H1 (cell line): ENCODE measurements at regions not wholly inside any gene's neighbourhood (a gene's known extent, or its start where the extent isn't known, plus 50 kb on each side); places are given as distances from the start of the nearest gene placed in this dataset.

Source experiments
- CTCF ChIA-PET: fragments of 300-600 bp; sonication (Branson Sonifier 250); formaldehyde crosslinking; loops from one replicate; lab custom pipeline; 2021; ENCODE audit not compliant: partially characterized antibody; lab: Charles Lee
- POLR2A ChIA-PET: fragments of 300-600 bp; sonication (Branson Sonifier 250); formaldehyde crosslinking; loops from one replicate; lab custom pipeline; 2021; ENCODE audit warnings: inconsistent platforms; ENCODE audit not compliant: partially characterized antibody; lab: Charles Lee
- DNase-seq, 2 experiments: peaks; one replicate each; pipeline versions ENCODE4 v3.0.0 to v3.0.0-alpha.2; 2010 to 2022; ENCODE audit warnings: low spot score in 2 of 2, low read depth in 1 of 2, mixed read lengths in 1 of 2
- FAIRE-seq: peaks from 2 replicates; lab custom pipeline; 2011; peaks lifted over from hg19 to GRCh38; lab: Jason Lieb, UNC
- H2AFZ ChIP-seq: 2 replicates; pipeline ENCODE4 v1.8.1; 2012; ENCODE audit warnings: low read length, inconsistent platforms
- H2AK5ac ChIP-seq: 2 replicates; pipeline ENCODE4 v1.6.1; 2013; ENCODE audit warnings: low read depth, low read length
- H2BK120ac ChIP-seq: replicated peaks from 2 replicates; pipeline ENCODE3; 2013; ENCODE audit warnings: low read depth, low read length, inconsistent platforms
- H2BK12ac ChIP-seq: 2 replicates; pipeline ENCODE4 v1.6.1; 2013; ENCODE audit warnings: low read depth, low read length
- H2BK15ac ChIP-seq: 2 replicates; pipeline ENCODE4 v1.6.1; 2013; ENCODE audit warnings: low read length
- H2BK20ac ChIP-seq: 2 replicates; pipeline ENCODE4 v1.6.1; 2013; ENCODE audit warnings: low read length
- H2BK5ac ChIP-seq: 2 replicates; pipeline ENCODE4 v1.6.1; 2013; ENCODE audit warnings: low read depth, low read length
- H3K14ac ChIP-seq: 2 replicates; pipeline ENCODE4 v1.6.1; 2013; ENCODE audit warnings: inconsistent platforms; ENCODE audit not compliant: insufficient read length
- H3K18ac ChIP-seq: 2 replicates; pipeline ENCODE4 v1.6.1; 2013; ENCODE audit warnings: low read length; ENCODE audit errors: extremely low read depth
- H3K23ac ChIP-seq: 2 replicates; pipeline ENCODE4 v1.6.1; 2013; ENCODE audit warnings: inconsistent platforms; ENCODE audit not compliant: insufficient read length
- H3K23me2 ChIP-seq: 2 replicates; pipeline ENCODE4 v1.6.1; 2013; ENCODE audit warnings: low read depth, low read length
- H3K27ac ChIP-seq: 2 replicates; pipeline ENCODE4 v1.6.1; 2011; ENCODE audit warnings: low read depth, low read length, inconsistent platforms
- H3K27me3 ChIP-seq, 4 experiments: replicated peaks in 1 of 4; 1 replicate in 1 of 4; 2 replicates in 3 of 4; pipeline versions ENCODE4 v1.6.1 to v1.8.1; 2011 to 2013; ENCODE audit warnings: low read length in 3 of 4, mild to moderate bottlenecking in 3 of 4, inconsistent platforms in 2 of 4, mixed read lengths in 2 of 4, moderate library complexity in 1 of 4; ENCODE audit not compliant: control insufficient read depth in 3 of 4, insufficient read depth in 3 of 4; ENCODE audit errors: extremely low read depth in 1 of 4
- H3K36me3 ChIP-seq, 4 experiments: 2 replicates each; pipeline versions ENCODE4 v1.6.1 to v1.8.1; 2011 to 2013; ENCODE audit warnings: mild to moderate bottlenecking in 4 of 4, low read length in 3 of 4, moderate library complexity in 2 of 4, control low read depth in 1 of 4, inconsistent platforms in 1 of 4; ENCODE audit not compliant: insufficient read depth in 4 of 4, control insufficient read depth in 2 of 4
- H3K4ac ChIP-seq: replicated peaks from 2 replicates; pipeline ENCODE3; 2013; ENCODE audit warnings: low read length, low read depth, mixed read lengths, inconsistent platforms; ENCODE audit not compliant: insufficient read length
- H3K4me1 ChIP-seq, 4 experiments: replicated peaks in 1 of 4; 1 replicate in 1 of 4; 2 replicates in 3 of 4; pipeline versions ENCODE4 v1.6.1 to v1.8.1; 2011 to 2013; ENCODE audit warnings: low read length in 3 of 4, inconsistent platforms in 2 of 4, mixed read lengths in 1 of 4; ENCODE audit not compliant: insufficient read depth in 4 of 4, control insufficient read depth in 3 of 4
- H3K4me2 ChIP-seq, 2 experiments: 2 replicates each; pipeline versions ENCODE4 v1.6.1 to v1.8.1; 2011 to 2013; ENCODE audit warnings: low read depth in 2 of 2, low read length in 2 of 2, control low read depth in 1 of 2, inconsistent platforms in 1 of 2, mild to moderate bottlenecking in 1 of 2; ENCODE audit not compliant: insufficient read depth in 1 of 2
- H3K4me3 ChIP-seq, 4 experiments: fragments of 200-600, 300-600 bp in 1 of 4; sonication (generic), shearing (Covaris generic), sonication (Bioruptor Twin) in 1 of 4; 2 replicates each; pipeline versions ENCODE4 v1.5.1 to v1.8.1; 2011 to 2016; ENCODE audit warnings: low read length in 4 of 4, low read depth in 3 of 4, control low read depth in 2 of 4, inconsistent platforms in 2 of 4, mild to moderate bottlenecking in 2 of 4, mixed read lengths in 1 of 4, moderate library complexity in 1 of 4; ENCODE audit not compliant: insufficient read depth in 2 of 4; ENCODE audit errors: extremely low read depth in 1 of 4
- H3K56ac ChIP-seq: replicated peaks from 2 replicates; pipeline ENCODE3; 2013; ENCODE audit warnings: low read depth, mild to moderate bottlenecking, mixed read lengths, low read length, inconsistent platforms; ENCODE audit not compliant: insufficient read length
- H3K79me1 ChIP-seq: 2 replicates; pipeline ENCODE4 v1.6.1; 2013; ENCODE audit warnings: low read depth, low read length, control low read depth
- H3K79me2 ChIP-seq, 2 experiments: 2 replicates each; pipeline versions ENCODE4 v1.6.1 to v1.8.1; 2012 to 2013; ENCODE audit warnings: low read length in 2 of 2, mild to moderate bottlenecking in 2 of 2, inconsistent platforms in 1 of 2; ENCODE audit not compliant: insufficient read depth in 2 of 2, control insufficient read depth in 1 of 2
- H3K9ac ChIP-seq, 4 experiments: replicated peaks in 1 of 4; 1 replicate in 1 of 4; 2 replicates in 3 of 4; pipeline versions ENCODE4 v1.6.1 to v1.8.1; 2011 to 2013; ENCODE audit warnings: low read depth in 3 of 4, low read length in 3 of 4, control low read depth in 2 of 4, mild to moderate bottlenecking in 2 of 4, moderate library complexity in 2 of 4, inconsistent platforms in 1 of 4; ENCODE audit errors: extremely low read depth in 1 of 4
- H3K9me3 ChIP-seq, 2 experiments: 2 replicates each; pipeline versions ENCODE4 v1.6.1 to v1.8.1; 2012 to 2013; ENCODE audit warnings: mild to moderate bottlenecking in 2 of 2, moderate library complexity in 2 of 2, control low read depth in 1 of 2, inconsistent platforms in 1 of 2, low read depth in 1 of 2, low read length in 1 of 2, mixed read lengths in 1 of 2; ENCODE audit not compliant: insufficient read depth in 2 of 2
- H4K20me1 ChIP-seq, 2 experiments: replicated peaks in 1 of 2; 2 replicates each; pipeline versions ENCODE3 to v1.8.1; 2011 to 2013; ENCODE audit warnings: inconsistent platforms in 2 of 2, low read length in 2 of 2, mild to moderate bottlenecking in 1 of 2; ENCODE audit not compliant: insufficient read depth in 2 of 2, control insufficient read depth in 1 of 2
- H4K5ac ChIP-seq: 2 replicates; pipeline ENCODE4 v1.6.1; 2013; ENCODE audit warnings: low read length, low read depth, mixed read lengths, inconsistent platforms; ENCODE audit not compliant: insufficient read length
- H4K8ac ChIP-seq: 2 replicates; pipeline ENCODE4 v1.8.0; 2013; ENCODE audit warnings: mild to moderate bottlenecking, moderate library complexity, low read length, inconsistent platforms; ENCODE audit not compliant: insufficient read depth; ENCODE audit errors: extremely low read depth
- H4K91ac ChIP-seq: replicated peaks from 2 replicates; pipeline ENCODE3; 2013; ENCODE audit warnings: low read length, mixed read lengths, inconsistent platforms; ENCODE audit not compliant: insufficient read length
- YY1 ChIP-seq: IDR thresholded peaks from 2 replicates; pipeline ENCODE4 v1.6.1; 2011; ENCODE audit warnings: low read depth, mild to moderate bottlenecking, low read length
- WGBS, 2 experiments: shearing (Covaris generic) in 1 of 2; methylation state at CpG; one replicate each; pipeline versions ENCODE4 v1.1.6 to v1.1.7; 2013 to 2015; ENCODE audit warnings: low lambda C conversion rate in 2 of 2, mixed read lengths in 2 of 2, inconsistent platforms in 1 of 2, low coverage in 1 of 2, missing lambda C conversion rate in 1 of 2; ENCODE audit not compliant: insufficient replicate concordance in 2 of 2, insufficient coverage in 1 of 2, insufficient read length in 1 of 2; ENCODE audit errors: extremely low coverage in 1 of 2, missing lambda C conversion rate in 1 of 2; 5-methylcytosine and 5-hydroxymethylcytosine counted together

DNA sequence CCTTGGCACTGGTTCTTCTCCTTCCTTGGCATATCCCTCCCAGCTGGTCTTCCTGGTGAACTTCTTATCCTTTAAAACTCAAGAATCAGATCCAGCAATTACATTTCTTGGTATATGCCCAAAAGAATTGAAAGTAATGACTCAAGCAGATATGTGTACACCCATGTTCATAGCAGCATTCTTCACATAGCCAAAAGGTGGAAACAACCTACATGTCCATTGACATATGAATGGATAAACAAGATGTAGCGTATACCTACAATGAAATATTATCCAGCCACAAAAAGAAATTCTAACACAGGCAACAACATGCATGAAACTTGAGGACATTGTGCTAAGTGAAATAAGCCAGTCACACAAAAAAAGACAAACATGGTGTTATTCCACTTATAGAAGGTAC, 103.7 kb upstream of the NT5E start:
- 89% methylated on average over 1 of the region's 1 CpG; no CpG with 5 or more reads in 1 of the 2 experiments for WGBS, 2 experiments
- Histone ChIP-seq H3K23me2 (no peaks in the 10 kb centered on the region), H3K18ac (no peak overlapping the region), H3K4me1 (no peaks in the 10 kb centered on the region), H2BK20ac (no peak overlapping the region), H2BK12ac (no peak overlapping the region), H3K14ac (no peak overlapping the region), H3K23ac (no peak overlapping the region), H3K9ac (no peak overlapping the region), H3K79me1 (no peaks in the 10 kb centered on the region), H3K79me2 (no peaks in the 10 kb centered on the region), H4K20me1 (no peaks in the 10 kb centered on the region), H2AFZ (no peak overlapping the region), H4K5ac (no peak overlapping the region), H4K91ac (no peak overlapping the region), H3K4me2 (no peak overlapping the region), H4K8ac (no peak overlapping the region), H2AK5ac (no peak overlapping the region), H3K4me3 (no peak overlapping the region), H3K4ac (no peak overlapping the region), H3K36me3 (no peaks in the 10 kb centered on the region), H2BK120ac (no peak overlapping the region), H2BK5ac (no peak overlapping the region), H3K56ac (no peak overlapping the region), H3K27ac (no peak overlapping the region), H2BK15ac (no peak overlapping the region), H3K9me3 (no peaks in the 10 kb centered on the region), H3K27me3 (peaks cover 0 to 1% (median 0%) of the 10 kb centered on the region in 4 experiments; a peak in 1 of 7 replicates)
- FAIRE-seq: no peak
- no peak for DNase-seq
- ChIA-PET POLR2A (no interaction called here), CTCF (interaction anchor here (1.2 to 1.3 kb wide), 2 partner anchors 9 to 60 kb away, joined by 3 to 6 read pairs; no protein-coding TSS in a partner anchor)
- TF ChIP-seq YY1: no peak
